ENCODE measurements at regions not wholly inside any gene's neighbourhood (a gene's known extent, or its start where the extent isn't known, plus 50 kb on each side); places are given as distances from the start of the nearest gene placed in this dataset.

DNA sequence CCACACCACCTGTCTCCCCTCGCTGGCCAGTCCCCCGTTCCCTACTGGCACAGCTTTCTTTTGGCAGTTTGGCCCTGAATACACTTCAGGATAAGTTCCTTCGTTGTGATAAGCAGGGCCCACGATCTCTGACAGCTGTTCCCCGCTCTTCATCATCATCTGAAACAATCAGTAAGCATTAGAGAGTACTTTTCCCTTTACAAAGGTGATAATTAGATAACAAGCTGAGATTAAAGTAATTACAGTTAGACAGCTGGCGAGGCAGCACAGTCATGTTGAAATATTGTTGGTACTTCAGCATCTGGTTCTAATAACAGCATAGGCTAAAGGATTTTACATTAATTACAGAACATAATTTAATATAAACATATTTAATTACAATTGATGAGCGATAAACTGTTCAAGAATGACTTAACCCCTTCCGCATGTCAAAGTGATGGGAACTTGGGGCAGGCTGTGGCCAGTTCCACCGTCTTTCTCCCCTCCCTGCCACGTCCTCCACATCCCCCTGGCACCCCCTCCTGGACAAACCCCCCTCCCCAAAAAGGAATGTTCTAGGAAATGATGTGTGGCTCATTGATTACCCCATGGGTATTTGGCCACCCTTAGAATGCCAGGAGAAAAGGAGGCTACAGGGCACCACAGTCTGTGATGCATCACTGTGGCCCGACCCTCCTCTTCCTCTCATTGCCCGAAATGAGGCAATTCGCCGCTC is 134.9 kb downstream of the RCN1 start (continued):
- TF ChIP-seq USF1 (IDR thresholded peaks at IDR 0.05; ENCODE audit: borderline replicate concordance, extremely low read length, insufficient read depth, low read depth, low read length) (no peak), ZNF274 (IDR thresholded peaks at IDR 0.05; ENCODE audit: insufficient read depth, insufficient read length) (no peak), NR2F1 (conservative IDR thresholded peaks at IDR 0.05) (no peak), FOXK2 (IDR thresholded peaks at IDR 0.05) (no peak), NRF1 (conservative IDR thresholded peaks at IDR 0.05; ENCODE audit: low read depth, low read length) (no peak), SMAD1 (IDR thresholded peaks at IDR 0.05; ENCODE audit: low read depth, partially characterized antibody) (no peak), NFXL1 (IDR thresholded peaks at IDR 0.05; ENCODE audit: borderline replicate concordance) (no peak)
- TF ChIP-seq, protein P1, sequence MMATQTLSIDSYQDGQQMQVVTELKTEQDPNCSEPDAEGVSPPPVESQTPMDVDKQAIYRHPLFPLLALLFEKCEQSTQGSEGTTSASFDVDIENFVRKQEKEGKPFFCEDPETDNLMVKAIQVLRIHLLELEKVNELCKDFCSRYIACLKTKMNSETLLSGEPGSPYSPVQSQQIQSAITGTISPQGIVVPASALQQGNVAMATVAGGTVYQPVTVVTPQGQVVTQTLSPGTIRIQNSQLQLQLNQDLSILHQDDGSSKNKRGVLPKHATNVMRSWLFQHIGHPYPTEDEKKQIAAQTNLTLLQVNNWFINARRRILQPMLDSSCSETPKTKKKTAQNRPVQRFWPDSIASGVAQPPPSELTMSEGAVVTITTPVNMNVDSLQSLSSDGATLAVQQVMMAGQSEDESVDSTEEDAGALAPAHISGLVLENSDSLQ (IDR thresholded peaks at IDR 0.05) = no peak

DNA sequence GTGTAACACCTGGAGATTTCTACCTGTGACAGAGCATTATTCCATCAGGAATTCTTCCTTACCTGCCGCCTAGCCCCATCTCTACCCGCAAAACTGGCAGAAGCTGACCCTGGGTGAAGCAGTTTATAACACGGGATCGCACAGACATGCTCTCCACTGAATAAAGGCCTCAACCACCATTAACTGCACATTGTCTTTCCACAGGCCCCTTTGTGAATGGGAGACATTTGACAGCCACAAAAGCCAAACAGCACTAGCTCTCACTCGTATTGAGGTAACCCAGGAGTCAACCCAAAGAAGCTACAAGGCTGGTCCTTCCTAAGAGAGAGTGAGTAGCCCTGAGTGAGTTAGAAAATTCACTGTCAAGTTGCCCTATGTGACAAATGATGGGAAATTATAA is 135.6 kb downstream of the RCN1 start:
- H3K27ac ChIP-seq (ENCODE audit: control insufficient read depth, insufficient read depth) = no peak overlapping the region
- no peaks in the 10 kb centered on the region for H3K79me2 ChIP-seq (ENCODE audit: control insufficient read depth, insufficient read depth, low read length)
- H2AFZ ChIP-seq (ENCODE audit: control insufficient read depth, low read depth, low read length) = no peak overlapping the region
- no peak overlapping the region for H3K4me3 ChIP-seq
- POLR2A ChIA-PET = no interaction called here
- no TSS peak for BruUV-seq (replicated peaks)
- no peaks in the 10 kb centered on the region; a peak in 1 of 4 replicates for H3K27me3 ChIP-seq (replicated peaks in 1 of 2; ENCODE audit: control insufficient read depth in 2 of 2, insufficient read depth in 2 of 2, low read length in 1 of 2)
- no peaks in the 10 kb centered on the region for H3K4me1 ChIP-seq (ENCODE audit: control insufficient read depth, insufficient read depth, low read length)
- H3K9me3 ChIP-seq (replicated peaks; ENCODE audit: control insufficient read depth, insufficient read depth, low read length) = no peaks in the 10 kb centered on the region
- no peaks in the 10 kb centered on the region for H4K20me1 ChIP-seq (ENCODE audit: control insufficient read depth, insufficient read depth)
- no peaks in the 10 kb centered on the region for H3K36me3 ChIP-seq (ENCODE audit: control insufficient read depth in 2 of 2, insufficient read depth in 2 of 2, low read length in 1 of 2)
- no peak overlapping the region for H3K9ac ChIP-seq (ENCODE audit: control insufficient read depth, insufficient read depth, low read length)
- DNase-seq (ENCODE audit: low read depth, low spot score) (no peak), ATAC-seq (no peak), FAIRE-seq (no peak)
- RAD21 ChIA-PET (ENCODE audit: unreplicated experiment) = no interaction called here
- CTCF ChIA-PET = no interaction called here
- intact Hi-C loops (cut with micrococcal nuclease; ENCODE audit: unreplicated experiment) = no loop called here
- 50% methylated on average over 5 of the region's 5 CpGs for WGBS (ENCODE audit: insufficient coverage, insufficient replicate concordance, low lambda C conversion rate, missing lambda C conversion rate)
- SMC1A ChIA-PET (ENCODE audit: uncharacterized antibody, unreplicated experiment) = no interaction called here
- in situ Hi-C loops (cut with MboI) = no loop called here
- no peak overlapping the region for H3K4me2 ChIP-seq (ENCODE audit: control insufficient read depth, insufficient read depth)
- TF ChIP-seq RAD21 (IDR thresholded peaks at IDR 0.05; ENCODE audit: insufficient read depth, low read depth, low read length) = no peak
- TF ChIP-seq MYB (IDR thresholded peaks at IDR 0.05; ENCODE audit: borderline replicate concordance, low read depth, low read length) = no peak
- no peak for TF ChIP-seq JUND (IDR thresholded peaks at IDR 0.05; ENCODE audit: low read depth, low read length)
- no peak for TF ChIP-seq PRDM15 (CRISPR knock-in tag; IDR thresholded peaks at IDR 0.05)
- TF ChIP-seq DPF2 (IDR thresholded peaks at IDR 0.05) = no peak
- no peak for TF ChIP-seq BRCA1 (IDR thresholded peaks at IDR 0.05; ENCODE audit: low read depth, low read length)
- no peak for TF ChIP-seq ZZZ3 (IDR thresholded peaks at IDR 0.05; ENCODE audit: control insufficient read depth, insufficient read length, low read depth)

Data from GM12878 (cell line).